ENCODE measurements at regions not wholly inside any gene's neighbourhood (a gene's known extent, or its start where the extent isn't known, plus 50 kb on each side); places are given as distances from the start of the nearest gene placed in this dataset.

GRCh38 chrX:437661-438390 lies 51.1 kb upstream of the PPP2R3B start:
- no peak for TF ChIP-seq MYC (IDR thresholded peaks at IDR 0.05; ENCODE audit: low read depth, low read length)
- TF ChIP-seq POLR2A (IDR thresholded peaks at IDR 0.05; ENCODE audit: extremely low read depth, insufficient read length): no peak
- TF ChIP-seq CTCF (IDR thresholded peaks at IDR 0.05; ENCODE audit: low read depth, low read length): no peak
- TF ChIP-seq MAX (IDR thresholded peaks at IDR 0.05; ENCODE audit: low read depth, low read length): no peak
